ENCODE measurements at regions not wholly inside any gene's neighbourhood (a gene's known extent, or its start where the extent isn't known, plus 50 kb on each side); places are given as distances from the start of the nearest gene placed in this dataset.

DNA sequence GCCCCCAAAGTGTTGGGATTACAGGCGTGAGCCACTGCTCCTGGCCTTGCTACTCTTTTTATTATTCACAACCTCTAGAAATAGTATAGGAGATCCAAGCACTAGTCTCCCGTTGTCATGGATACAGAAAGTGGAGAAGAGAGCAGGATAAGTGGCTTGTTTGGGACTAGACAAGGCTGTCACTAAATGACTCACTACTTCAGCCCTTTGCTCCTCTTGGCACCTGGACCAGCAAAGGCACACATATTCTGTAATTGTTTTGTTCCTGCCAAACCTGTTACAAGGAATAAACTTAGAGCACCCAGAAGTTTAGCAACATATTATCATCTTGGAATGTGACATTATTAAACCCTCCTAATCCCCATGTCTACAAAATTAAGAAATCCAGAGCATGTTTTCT lies 427.2 kb upstream of the THBS1 start:
- DNase-seq = no peak

DNA sequence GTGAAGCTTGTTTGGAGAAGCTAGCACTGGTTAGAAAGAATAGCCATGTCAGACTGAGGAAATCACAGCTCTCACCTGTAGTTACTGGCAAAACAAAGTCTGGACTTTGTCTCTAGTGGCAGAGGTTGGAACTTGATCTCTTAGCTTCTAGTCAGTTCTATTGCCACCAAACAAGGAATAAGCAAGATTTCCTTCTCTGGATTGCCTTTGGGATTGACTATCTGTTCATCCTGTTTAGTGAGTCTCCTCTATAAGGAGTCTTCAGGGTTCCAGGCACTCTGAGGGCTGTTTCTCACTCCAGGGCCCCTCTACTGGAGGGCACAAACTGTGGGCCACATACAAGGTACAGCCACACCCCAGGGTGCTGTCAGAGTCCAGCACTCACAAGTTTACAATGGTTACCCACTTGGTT lies 426.6 kb upstream of the THBS1 start:
- DNase-seq = no peak

DNA sequence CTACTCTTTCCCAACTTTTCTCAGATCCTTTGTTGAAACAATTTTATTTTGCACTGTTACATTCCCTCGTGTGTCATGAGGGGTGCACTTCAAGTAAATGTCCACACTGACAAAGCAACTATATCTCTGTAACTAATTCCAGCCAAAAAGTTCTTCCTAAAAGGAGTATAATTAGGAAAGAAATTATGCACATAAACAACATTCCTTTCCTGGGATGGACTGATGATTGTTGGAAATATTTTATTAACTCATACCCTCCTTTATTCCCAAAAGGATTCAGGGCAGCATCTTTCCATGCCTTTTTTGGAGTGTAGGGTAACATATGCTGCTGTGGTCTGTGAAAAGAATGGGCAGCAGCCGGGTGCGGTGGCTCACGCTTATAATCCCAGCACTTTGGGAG lies 426.1 kb upstream of the THBS1 start:
- DNase-seq = no peak

DNA sequence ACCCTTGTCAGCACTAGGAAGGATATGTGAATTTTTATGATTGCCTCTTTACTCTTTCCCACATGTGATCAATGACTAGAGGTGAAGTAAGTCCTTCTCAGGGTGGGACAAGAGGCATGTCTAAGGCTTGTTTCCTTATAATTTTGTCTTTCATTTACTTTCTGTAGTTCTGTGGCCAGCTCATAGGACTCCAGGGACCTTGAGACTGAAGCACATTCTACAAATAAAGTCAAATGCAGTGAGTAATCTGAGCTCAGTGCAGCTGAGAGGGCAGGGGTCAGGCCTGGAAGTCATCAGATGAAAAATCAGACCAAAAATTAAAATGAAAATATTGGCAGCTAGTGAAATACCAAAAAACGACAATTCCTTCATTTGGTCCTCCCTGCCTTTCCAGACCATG lies 424.7 kb upstream of the THBS1 start:
- DNase-seq = peak; percentile 54

DNA sequence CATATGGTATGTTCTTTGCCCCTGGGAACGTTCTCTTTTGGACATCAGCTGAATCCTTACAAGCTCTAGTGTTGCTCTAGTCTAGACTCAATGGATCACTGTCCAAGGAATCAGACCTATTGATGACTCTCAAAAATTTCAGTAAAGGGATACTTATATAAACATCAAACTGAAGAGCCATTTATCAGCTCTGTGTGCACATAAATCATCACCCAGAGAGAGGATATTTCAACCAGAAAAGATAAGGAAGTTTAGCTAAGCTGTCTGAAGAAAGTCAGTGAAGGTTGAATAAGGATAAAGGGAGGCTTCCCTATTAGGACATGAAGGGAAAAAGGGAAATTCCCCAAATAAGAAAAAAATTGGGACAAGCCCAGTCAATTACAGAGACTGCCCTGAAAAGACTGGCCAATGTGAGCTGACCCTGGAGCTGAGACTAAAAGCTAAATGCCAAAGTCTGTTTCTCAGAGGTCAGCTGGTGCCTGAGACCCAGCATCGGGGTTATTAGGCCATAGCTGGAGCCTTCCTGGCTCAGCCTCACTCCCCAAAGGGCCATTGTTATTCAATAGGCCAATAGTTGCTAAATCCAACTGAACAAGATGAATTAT lies 424.1 kb upstream of the THBS1 start:
- no peak for DNase-seq

DNA sequence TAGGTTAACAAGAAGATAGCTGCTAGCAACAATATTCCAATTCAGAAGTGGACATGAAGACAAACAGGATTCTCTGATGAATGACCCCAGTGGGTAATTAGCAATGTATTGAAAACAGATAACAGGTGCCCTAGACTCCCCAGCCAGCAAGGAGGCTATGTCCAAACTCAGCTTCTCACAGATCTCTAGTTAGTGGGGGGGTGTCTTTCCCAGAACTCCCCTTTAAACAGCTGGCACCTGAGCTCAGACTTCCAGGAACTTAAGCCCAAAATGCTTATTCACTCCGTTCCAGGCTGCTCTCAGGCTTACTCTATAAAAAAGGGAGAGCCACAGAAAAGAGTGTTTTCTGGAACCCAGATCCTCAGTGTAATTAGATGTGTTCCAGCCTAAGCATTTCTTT lies 423.0 kb upstream of the THBS1 start:
- no peak for DNase-seq

DNA sequence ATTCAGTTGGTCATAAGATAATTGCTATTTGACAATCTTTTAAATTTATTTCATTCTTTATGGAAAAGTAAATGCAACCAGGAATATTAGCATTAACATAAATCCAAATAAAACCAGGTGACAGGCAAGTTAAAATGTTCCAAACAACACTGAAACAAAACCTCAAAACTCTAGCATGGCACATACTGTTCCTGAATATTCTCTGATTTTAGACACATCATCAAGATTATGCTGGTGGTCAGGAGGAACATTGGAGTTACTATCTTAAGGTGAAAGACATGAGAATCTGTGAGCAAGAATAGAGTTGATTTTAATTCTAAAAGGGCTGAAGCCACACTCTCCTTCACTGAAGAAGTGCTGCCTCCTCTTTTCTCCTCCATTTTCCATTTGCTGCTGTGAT lies 421.0 kb upstream of the THBS1 start:
- DNase-seq = no peak

DNA sequence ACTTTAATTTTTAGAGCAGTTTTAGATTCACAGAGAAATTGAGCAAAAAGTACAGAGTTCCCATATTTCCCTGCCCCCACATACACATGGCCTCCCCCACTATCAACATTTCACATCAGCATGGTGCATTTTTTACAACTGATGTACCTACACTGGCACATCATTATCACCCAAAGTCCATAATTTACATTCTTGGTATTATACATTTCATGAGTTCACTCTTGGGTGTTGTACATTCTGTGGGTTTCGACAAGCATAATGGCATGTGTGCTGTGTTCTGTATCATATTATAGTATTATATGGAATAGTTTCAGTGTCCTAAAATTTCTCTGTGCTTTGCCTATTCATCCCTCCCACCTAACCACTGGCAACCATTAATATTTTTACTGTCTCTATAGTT lies 419.8 kb upstream of the THBS1 start:
- no peak for DNase-seq

DNA sequence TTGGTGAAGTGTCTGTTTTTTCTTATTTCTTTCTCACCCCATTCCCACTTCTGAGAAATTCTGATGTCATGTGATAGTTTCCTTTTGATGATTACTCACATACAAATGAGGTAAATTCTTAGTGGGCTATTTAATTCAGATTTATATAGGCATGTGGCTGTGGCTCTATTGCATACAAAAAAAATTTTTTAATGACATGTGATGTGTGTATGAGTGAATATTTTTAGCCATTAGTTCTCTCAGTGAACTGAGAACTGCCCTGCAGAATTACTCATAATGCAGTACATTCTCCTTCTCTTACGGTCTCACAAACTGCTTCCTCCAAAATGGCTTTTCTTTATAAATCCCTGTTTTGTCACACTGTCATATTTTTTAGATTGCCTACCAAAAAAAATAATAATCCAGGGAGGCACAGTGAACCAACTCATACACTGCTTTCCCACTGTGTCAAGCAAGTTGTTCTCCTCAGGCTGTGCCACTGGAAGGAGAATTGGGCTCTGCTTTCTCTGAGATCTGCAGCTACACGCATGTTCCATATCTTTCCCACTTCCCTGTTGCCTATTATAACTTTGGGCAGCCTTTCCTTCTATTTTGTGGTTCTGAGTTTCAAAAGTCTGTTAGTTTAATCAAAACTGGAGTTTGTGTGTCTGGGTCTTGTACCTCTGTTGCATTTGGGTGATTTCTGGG lies 415.7 kb upstream of the THBS1 start:
- no peak for DNase-seq

DNA sequence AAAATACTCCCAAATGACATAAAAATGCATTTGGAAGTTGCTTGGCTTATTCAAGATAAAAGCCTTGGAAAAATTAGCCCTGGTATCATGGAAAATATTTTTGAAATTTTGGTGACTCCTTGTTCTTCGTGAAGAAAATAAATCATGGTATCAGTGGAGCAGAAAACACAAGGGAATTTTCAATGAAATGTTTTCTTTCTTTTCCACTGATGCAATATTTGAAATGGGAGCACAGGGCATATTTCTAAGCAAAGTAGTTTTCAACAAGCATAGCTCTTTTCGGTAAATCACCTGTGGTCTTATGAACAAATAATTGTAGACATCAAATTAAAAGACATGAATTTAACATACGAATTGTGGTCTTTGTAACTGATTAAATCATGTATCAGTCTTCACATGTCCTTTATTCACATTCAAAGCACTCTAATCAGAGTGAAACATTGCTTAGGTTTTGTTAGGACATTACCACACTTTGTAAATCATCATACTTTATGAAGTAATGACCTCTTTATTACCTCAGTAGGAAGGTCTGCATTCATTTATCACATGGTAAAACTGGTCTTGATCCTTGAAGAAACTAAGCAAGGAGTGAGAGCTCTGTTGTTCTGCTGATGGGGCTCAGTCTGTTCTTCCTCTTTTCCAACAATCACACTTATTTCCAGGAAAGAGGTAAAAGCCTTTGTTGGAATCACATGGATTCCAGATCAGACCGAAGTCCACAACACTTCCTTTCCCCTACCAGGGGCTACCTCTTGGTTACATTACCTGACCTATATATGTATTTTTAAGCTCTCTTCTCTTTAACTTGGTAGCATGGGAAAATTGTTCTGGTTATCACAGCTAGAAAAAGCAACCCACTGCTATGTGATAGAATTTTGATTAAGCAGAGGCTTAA lies 413.5 kb upstream of the THBS1 start:
- DNase-seq = no peak

DNA sequence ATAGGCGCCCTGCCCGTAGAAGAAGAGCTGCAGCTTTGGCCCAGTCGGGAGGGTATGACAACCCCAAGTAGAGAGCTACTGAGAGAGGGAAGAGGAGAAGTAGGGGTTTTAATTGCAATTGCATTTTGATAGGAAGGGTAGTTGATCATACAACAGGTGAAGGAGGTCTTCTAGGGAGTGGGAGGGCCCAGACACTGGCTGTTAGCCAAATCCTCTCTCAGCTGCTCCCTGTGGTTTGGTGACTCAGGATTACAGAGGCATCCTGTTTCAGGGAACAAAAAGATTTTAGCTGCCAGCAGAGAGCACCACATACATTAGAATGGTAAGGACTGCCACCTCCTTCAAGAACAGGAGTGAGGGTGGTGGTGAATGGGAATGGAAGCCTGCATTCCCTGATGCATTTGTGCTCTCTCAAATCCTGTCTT lies 408.9 kb upstream of the THBS1 start:
- DNase-seq = peak; percentile 64

DNA sequence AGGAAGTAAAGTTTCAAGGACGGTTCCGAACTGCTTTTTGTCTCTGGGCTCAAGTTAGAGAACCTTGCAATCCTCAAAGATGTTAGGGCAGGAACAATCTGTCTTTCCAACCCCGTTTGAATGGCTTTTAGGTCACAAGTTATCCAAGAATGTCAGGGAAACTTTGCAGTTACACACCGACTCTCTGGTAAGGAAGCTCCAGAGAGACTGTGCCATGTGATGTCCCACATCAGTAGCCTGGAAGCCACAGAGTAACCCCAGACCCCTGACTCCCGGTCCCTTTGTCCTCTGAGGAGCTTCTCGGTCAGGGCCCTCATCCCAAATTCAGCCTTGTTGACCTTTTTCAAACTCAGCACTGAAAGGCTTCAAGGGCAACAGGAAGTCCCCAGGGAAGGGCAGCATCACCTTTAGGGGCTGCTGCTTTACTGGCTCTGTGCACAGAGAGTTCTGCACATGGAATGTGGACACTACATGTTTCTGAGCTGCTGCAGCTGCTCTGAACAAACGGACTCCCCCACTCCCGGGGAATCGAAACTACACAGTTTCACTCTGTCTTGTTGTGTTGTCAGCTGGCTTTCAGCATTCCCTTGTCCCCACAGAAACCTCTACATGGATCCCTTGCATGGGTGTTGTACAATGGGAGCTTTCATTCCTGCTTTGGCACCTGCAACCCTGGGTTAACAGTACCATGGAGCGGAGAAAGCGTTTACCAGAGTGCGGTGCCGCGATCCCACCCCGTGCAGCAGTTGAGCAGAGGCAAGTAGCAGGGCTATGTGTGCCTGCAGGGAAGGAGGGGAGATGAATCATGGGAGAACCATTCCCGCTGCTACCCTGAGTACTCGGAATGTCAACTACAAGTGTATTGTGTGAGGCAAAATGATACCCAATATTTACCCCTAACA lies 408.2 kb upstream of the THBS1 start:
- peak; percentile 47 for DNase-seq

DNA sequence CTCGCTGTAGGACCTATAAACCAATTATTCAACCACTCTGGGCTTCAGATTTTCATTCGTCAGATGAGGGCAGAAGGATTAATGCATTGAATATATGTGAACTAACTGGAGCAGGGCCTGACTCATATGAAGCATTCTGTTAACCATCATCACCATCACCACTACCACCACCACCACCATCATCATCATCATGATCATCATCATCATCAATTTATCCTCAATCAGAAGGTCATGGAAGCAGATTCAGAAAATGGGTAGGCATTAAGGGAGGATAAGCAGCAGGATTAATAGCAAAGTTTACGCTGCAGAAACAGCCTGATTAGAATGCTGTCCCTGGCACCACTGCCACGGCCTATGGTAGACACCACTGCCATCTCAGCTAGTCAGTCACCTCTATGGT lies 407.5 kb upstream of the THBS1 start:
- no peak for DNase-seq

DNA sequence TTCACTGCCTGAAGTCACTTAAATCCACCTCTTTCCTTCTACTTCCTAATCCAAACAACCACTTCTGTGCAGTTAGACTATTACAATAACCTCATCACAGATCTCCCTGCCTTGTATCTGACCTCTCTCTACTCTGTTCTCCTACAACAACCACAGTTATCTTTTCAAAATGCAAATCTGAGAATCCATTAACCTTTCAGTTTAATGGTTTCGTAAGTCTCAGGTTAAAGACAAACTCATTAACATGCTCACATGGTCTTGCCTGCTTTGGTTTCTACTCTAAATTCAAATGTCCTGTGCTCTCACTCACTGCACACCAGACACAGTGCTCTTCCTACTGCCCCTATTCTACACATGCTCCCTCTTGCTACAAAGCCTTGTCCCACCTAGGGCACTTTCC lies 406.5 kb upstream of the THBS1 start:
- DNase-seq = no peak

DNA sequence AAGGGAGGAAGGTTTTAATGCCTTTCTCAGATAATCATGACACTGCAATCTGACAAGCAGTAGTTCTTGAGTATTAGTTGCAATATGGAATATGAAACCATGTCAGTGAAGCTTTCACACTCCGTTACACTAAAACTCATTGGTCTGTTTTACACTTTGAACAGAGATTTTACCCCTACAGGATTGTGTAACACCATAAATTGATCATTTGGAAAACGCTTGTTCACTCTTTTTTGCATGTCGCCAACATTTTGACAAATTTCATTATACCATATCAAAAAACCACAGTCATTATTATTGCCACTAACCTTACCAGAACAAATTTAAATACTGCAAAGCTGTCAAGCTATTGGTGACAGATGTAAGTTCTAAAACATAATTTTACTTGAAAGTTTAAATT lies 404.8 kb upstream of the THBS1 start:
- no peak for DNase-seq

DNA sequence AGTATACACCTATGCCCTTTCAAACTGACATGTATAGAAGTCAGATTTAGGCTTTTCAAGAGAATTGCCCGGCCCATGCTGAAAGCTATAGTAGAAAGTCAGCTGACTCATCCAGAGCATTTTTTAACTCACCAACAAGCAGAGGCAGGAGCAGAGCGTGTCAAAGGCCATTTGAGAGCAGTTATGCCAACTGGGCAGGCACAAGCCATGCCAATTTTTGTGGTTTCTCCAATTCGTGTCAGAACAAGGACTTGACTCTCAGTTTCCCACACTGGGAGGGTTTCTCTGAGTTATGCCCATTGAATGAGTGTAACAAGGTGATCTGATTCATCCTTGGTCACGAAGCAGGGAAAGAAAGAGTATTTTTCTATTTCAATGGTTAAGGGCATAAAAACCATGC lies 403.3 kb upstream of the THBS1 start:
- no peak for DNase-seq

DNA sequence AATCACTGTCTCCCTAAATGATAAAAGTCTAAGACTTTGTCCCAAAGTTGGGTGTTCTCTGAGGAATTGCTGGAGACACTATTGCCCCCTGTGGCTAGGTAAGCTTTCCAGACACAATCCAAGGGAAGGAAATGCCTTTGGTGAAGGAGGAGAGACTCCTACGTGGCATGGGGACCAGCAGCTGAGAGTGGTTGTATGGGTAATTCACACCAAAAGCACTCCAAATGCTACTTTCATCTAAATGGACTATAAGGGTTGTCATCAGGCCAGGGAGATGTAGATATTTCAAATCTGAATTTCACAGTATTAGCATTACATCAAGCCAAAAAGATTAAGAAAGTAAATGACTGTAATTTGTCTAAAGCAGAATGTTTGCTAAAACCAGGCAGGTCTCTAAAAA lies 400.8 kb upstream of the THBS1 start:
- DNase-seq = peak; percentile 58

DNA sequence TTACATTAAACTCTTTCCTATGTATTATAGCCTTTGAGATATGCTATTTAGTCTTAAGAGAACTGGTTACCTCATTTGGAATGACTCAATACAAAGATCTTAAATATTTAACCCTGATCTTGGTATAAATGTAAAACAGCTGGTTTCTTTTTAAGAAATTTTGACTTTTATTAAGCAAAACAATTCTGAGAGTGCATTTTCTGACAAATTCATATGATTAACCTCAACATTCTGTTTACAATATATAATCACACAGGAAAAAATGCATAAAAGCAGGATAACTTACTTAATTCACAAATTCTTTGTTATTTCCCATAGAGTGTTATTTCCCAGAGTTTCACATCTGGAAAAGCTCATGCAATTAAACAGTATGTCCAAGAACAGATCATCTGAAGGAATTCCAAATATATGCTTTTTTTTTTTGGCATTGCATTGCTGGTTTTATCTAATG lies 400.4 kb upstream of the THBS1 start:
- DNase-seq = peak; percentile 90

DNA sequence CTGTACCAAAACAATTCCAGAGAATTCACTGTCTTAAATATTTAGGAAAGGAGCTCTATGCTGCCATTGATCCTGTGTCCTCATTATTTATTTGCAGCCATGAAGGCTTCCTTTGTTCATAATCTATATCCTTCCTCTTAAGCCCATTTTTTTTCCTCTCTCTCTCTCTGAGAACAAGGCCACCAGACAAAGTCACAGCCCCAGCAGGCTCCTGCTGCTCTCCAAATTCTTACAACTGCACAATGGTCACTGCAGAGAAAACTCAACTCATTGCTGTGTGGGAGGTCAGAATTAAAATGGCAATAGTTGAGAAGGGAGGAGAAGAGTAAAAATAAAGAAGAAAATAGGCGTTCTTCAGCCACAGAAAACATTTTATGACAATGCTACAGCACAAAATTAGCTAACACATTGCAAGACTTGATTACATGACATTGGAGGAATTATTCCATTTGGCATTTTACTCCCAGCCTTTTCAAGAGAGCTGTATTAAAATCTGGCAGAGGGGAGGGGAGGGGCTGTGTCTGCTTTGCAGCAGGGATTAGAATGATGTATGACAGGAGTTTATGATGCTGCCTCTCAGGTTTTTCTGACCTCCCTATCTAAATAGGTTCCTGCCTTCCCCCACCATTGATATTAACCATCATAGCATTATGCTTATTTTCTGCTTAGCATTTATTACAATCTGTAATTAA lies 399.7 kb upstream of the THBS1 start:
- peak; percentile 93 for DNase-seq

DNA sequence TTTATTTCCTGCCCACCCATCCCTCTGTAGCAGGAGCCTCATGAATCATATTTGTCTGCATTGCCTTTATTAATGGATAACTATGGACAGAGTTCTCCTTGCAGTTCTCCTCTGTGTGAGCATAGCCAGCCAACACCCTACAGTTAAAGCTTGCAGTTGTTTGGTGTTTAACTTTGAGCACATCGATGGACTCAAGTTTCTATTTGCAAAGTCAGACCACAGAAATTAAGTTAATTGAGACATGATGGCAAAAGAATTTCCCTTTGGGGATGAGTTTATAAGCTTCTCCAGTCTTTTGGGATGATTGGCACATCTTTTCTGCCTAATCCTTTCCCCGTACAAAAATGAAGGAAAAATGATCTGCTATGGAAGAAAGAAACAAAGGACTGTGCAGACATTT lies 398.9 kb upstream of the THBS1 start:
- peak; percentile 64 for DNase-seq

DNA sequence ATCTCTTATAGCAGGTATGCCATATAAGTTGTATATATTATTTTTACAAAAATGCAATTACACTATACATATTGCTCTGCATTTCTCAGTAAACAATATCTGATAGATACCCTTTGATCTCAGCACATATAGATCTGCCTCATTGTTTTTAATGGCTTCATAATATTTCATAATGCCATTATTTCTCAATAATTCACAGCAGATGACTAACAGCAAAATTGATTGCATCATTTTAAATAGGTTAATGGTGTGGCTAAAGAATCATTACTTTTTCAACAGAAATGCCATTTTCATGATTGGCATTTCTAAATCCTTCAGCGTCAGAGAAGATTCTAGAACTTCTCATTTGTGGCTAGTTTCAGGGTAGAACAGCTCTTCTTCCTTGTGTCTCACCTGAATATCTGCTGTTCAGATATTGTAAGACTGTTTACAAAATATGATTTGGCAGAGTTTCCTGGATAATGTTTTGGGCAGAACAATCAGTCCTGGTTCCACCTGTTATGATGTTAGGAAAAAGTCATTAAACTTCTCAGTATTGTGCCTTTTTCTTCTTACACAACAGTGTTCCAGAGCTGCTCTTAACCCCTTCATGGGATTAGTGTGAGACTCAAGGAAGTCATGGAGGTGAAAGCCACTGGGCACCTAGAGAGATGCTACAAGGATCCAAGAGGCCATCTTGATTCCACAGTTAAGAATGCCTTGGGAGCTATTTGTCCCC lies 397.6 kb upstream of the THBS1 start:
- DNase-seq = no peak
